ENCODE measurements at regions not wholly inside any gene's neighbourhood (a gene's known extent, or its start where the extent isn't known, plus 50 kb on each side); places are given as distances from the start of the nearest gene placed in this dataset.

GRCh38 chr5:68406767-68407241 is 191.2 kb downstream of the PIK3R1 start:
- no peak for DNase-seq (ENCODE audit: low read depth)

- DNase-seq (ENCODE audit: low read depth): no peak
Measured at GRCh38 chr5:68407311-68408239, 192.0 kb downstream of the PIK3R1 start.

GRCh38 chr5:68408345-68408871 is 192.9 kb downstream of the PIK3R1 start:
- no peak for DNase-seq (ENCODE audit: low read depth)

- peak; percentile 71 for DNase-seq (ENCODE audit: low read depth)
Measured at GRCh38 chr5:68409259-68409658, 193.7 kb downstream of the PIK3R1 start.

GRCh38 chr5:68411161-68411560 is 195.6 kb downstream of the PIK3R1 start:
- DNase-seq (ENCODE audit: low read depth): no peak

GRCh38 chr5:68415177-68416085 is 199.9 kb downstream of the PIK3R1 start:
- no peak for DNase-seq (ENCODE audit: low read depth)

GRCh38 chr5:68416714-68417113 is 201.2 kb downstream of the PIK3R1 start:
- DNase-seq (ENCODE audit: low read depth): no peak

- no peak for DNase-seq (ENCODE audit: low read depth)
Measured at GRCh38 chr5:68418201-68418600, 202.6 kb downstream of the PIK3R1 start.

GRCh38 chr5:68418680-68419079 is 203.1 kb downstream of the PIK3R1 start:
- no peak for DNase-seq (ENCODE audit: low read depth)

GRCh38 chr5:68419081-68419636 is 203.6 kb downstream of the PIK3R1 start:
- no peak for DNase-seq (ENCODE audit: low read depth)

- peak; percentile 55 for DNase-seq (ENCODE audit: low read depth)
Measured at GRCh38 chr5:68419637-68420452, 204.3 kb downstream of the PIK3R1 start.

GRCh38 chr5:68420476-68421344 is 205.2 kb downstream of the PIK3R1 start:
- no peak for DNase-seq (ENCODE audit: low read depth)

- DNase-seq (ENCODE audit: low read depth): no peak
Measured at GRCh38 chr5:68421485-68422220, 206.1 kb downstream of the PIK3R1 start.

GRCh38 chr5:68423154-68423811 is 207.7 kb downstream of the PIK3R1 start:
- DNase-seq (ENCODE audit: low read depth): no peak

GRCh38 chr5:68424799-68425537 is 209.4 kb downstream of the PIK3R1 start:
- peak; percentile 40 for DNase-seq (ENCODE audit: low read depth)

- DNase-seq (ENCODE audit: low read depth): no peak
Measured at GRCh38 chr5:68426586-68426985, 211.0 kb downstream of the PIK3R1 start.

- DNase-seq (ENCODE audit: low read depth): no peak
Measured at GRCh38 chr5:68428231-68428811, 212.8 kb downstream of the PIK3R1 start.

Measured in myocyte (in vitro differentiated cells).